HepG2 (cell line): ENCODE measurements at regions not wholly inside any gene's neighbourhood (a gene's known extent, or its start where the extent isn't known, plus 50 kb on each side); places are given as distances from the start of the nearest gene placed in this dataset.

ENCODE experiments used
- ATAC-seq: fragments of 200-7000 bp; cut with Tn5 transposase; 3 replicates; pipeline ENCODE4 v1.9.1; 2020; ENCODE audit warnings: mild to moderate bottlenecking, moderate library complexity
- BruUV-seq: library from RNA; stranded (reverse); fragments of 400-500 nt; replicated peaks from 2 replicates; lab custom pipeline; 2021; lab: Mats Ljungman, UMichigan
- CTCF ChIA-PET: fragments of 300-600 bp; formaldehyde crosslinking; extraction: SDS; loops from one replicate; lab custom pipeline; 2021; ENCODE audit warnings: low total read pairs, inconsistent platforms, low intra/inter-chr PET ratio; lab: Yijun Ruan, JAX
- POLR2A ChIA-PET: fragments of 350-600 bp; sonication (Branson Sonifier 250); formaldehyde crosslinking; loops from one replicate; lab custom pipeline; 2020; ENCODE audit warnings: antibody characterized with exemption, inconsistent platforms; lab: Yijun Ruan, JAX
- DNase-seq: peaks from one replicate; pipeline ENCODE4 v3.0.0-alpha.2; 2015; ENCODE audit warnings: low spot score
- FAIRE-seq: peaks from 3 replicates; lab custom pipeline; 2011; peaks lifted over from hg19 to GRCh38; lab: Jason Lieb, UNC
- H2AFZ ChIP-seq: one replicate; pipeline ENCODE4 v1.6.1; 2011; ENCODE audit warnings: low read length, inconsistent platforms
- H3K27ac ChIP-seq: fragments of 300-600 bp; 3 replicates; pipeline ENCODE4 v1.8.0; 2011; ENCODE audit warnings: mixed run types, mild to moderate bottlenecking, mixed read lengths, low read length, inconsistent platforms; ENCODE audit not compliant: insufficient read depth; ENCODE audit errors: extremely low read length
- H3K27me3 ChIP-seq, 2 experiments: fragments of 200-600 bp in 1 of 2; 2 replicates in 1 of 2; 3 replicates in 1 of 2; pipeline versions ENCODE4 v1.6.0 to v1.8.0; 2011; ENCODE audit warnings: low read length in 2 of 2, mild to moderate bottlenecking in 2 of 2, moderate library complexity in 2 of 2, inconsistent platforms in 1 of 2; ENCODE audit not compliant: insufficient read depth in 2 of 2, control insufficient read depth in 1 of 2
- H3K36me3 ChIP-seq, 2 experiments: fragments of 200-600 bp in 1 of 2; replicated peaks in 1 of 2; 2 replicates in 1 of 2; 3 replicates in 1 of 2; pipeline versions ENCODE4 v1.5.1 to v1.8.0; 2011; ENCODE audit warnings: low read length in 2 of 2, inconsistent platforms in 1 of 2; ENCODE audit not compliant: insufficient read depth in 2 of 2, control insufficient read depth in 1 of 2
- H3K4me1 ChIP-seq: 2 replicates; pipeline ENCODE4 v1.5.1; 2012; ENCODE audit warnings: low read length, inconsistent platforms; ENCODE audit not compliant: insufficient read depth
- H3K4me2 ChIP-seq: 2 replicates; pipeline ENCODE4 v1.6.0; 2011; ENCODE audit warnings: low read depth, low read length, inconsistent platforms
- H3K4me3 ChIP-seq, 3 experiments: fragments of 200-600 bp in 1 of 3; sonication (generic), shearing (Covaris generic) in 1 of 3; replicated peaks in 1 of 3; 2 replicates each; pipeline ENCODE4 v1.5.1; 2011 to 2016; ENCODE audit warnings: low read length in 3 of 3, inconsistent platforms in 2 of 3, low read depth in 2 of 3, mild to moderate bottlenecking in 2 of 3, control low read depth in 1 of 3, mixed read lengths in 1 of 3; ENCODE audit not compliant: insufficient read depth in 1 of 3
- H3K79me2 ChIP-seq: one replicate; pipeline ENCODE4 v1.6.1; 2011; ENCODE audit warnings: low read length, inconsistent platforms; ENCODE audit not compliant: insufficient read depth
- H3K9ac ChIP-seq: 2 replicates; pipeline ENCODE4 v1.6.0; 2011; ENCODE audit warnings: mild to moderate bottlenecking, low read depth, low read length, inconsistent platforms; ENCODE audit not compliant: insufficient read depth
- H3K9me3 ChIP-seq: 2 replicates; pipeline ENCODE4 v1.5.1; 2012; ENCODE audit warnings: mild to moderate bottlenecking, low read length
- H4K20me1 ChIP-seq: 2 replicates; pipeline ENCODE4 v1.6.0; 2011; ENCODE audit warnings: inconsistent platforms, mild to moderate bottlenecking, low read length, moderate library complexity; ENCODE audit not compliant: insufficient read depth
- CEBPB ChIP-seq: IDR thresholded peaks from 2 replicates; pipeline ENCODE4 v1.6.1; 2011; ENCODE audit warnings: low read depth, low read length, improper control_type of control experiment, borderline replicate concordance
- CEBPG ChIP-seq: IDR thresholded peaks from 2 replicates; pipeline ENCODE4 v1.6.1; 2016
- E2F1 ChIP-seq: sonication (generic); formaldehyde crosslinking; IDR thresholded peaks from 2 replicates; pipeline ENCODE4 v1.5.0; 2020; ENCODE audit warnings: missing genetic modification reagents
- ELF3 ChIP-seq: IDR thresholded peaks from 2 replicates; pipeline ENCODE4 v1.6.1; 2016; ENCODE audit warnings: missing genetic modification reagents, missing compliant biosample characterization
- SIN3B ChIP-seq: fragments of 150-350 bp; IDR thresholded peaks from 2 replicates; pipeline ENCODE4 v1.6.1; 2014; ENCODE audit warnings: low read length
- SMAD3 ChIP-seq: sonication (generic); formaldehyde crosslinking; IDR thresholded peaks from 2 replicates; pipeline ENCODE4 v1.4.0; 2020; ENCODE audit warnings: missing genetic modification reagents
- WGBS: methylation state at CpG from one replicate; pipeline ENCODE4 v1.1.6; 2017; ENCODE audit warnings: low lambda C conversion rate; 5-methylcytosine and 5-hydroxymethylcytosine counted together
- in situ Hi-C: cut with HindIII; loops from 2 replicates; pipeline ENCODE4 v1.10.0; 2017; ENCODE audit warnings: low pct_unique_long_range_greater_than_20kb; ENCODE audit not compliant: extremely low pct_ligation_motif_present
- intact Hi-C: fragments of 100-400 bp; cut with micrococcal nuclease; formaldehyde crosslinking; loops from one replicate; pipeline ENCODE4 v1.10.0; 2022; ENCODE audit not compliant: unreplicated experiment

DNA sequence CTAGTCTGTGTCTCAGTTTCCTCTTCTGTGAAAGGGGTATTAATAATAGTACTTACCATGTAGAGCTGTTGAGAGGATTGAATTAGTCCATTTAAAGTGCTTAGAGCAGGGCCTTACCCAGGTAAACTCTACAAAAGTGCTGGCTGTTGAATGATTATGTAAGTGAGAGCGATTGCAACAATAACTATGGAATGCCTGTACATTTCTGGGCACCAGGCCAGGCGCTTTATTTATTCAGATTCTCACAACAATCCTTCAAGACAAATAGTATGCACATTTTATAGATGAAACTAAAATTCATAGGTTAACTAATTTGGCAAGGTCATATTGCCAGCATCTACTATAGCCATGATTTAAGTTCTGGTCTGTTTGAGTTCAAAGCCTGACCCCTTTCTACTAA is 78.3 kb upstream of the MMS22L start:
- H3K9ac ChIP-seq = no peak overlapping the region
- H4K20me1 ChIP-seq = no peaks in the 10 kb centered on the region
- DNase-seq = peak; percentile 18
- no peak for FAIRE-seq
- H3K79me2 ChIP-seq = no peaks in the 10 kb centered on the region
- no peak overlapping the region for H3K4me2 ChIP-seq
- CTCF ChIA-PET = no interaction called here
- ATAC-seq = no peak
- POLR2A ChIA-PET = no interaction called here
- 0% methylated on average over 2 of the region's 2 CpGs for WGBS
- no peak overlapping the region for H2AFZ ChIP-seq
- no peak overlapping the region for H3K4me3 ChIP-seq
- peak; percentile 33; the same call in 1 of the 2 replicates for TF ChIP-seq CEBPB
- TF ChIP-seq CEBPG (CRISPR knock-in tag) = 0 out of 2 replicates have a peak, but pooled peaks have one; percentile 6
- TF ChIP-seq E2F1 (CRISPR knock-in tag) = no peak
- no peak for TF ChIP-seq SMAD3 (CRISPR knock-in tag)
- TF ChIP-seq, all 625 proteins: peak for 2
- intact Hi-C loops (no loop called here), in situ Hi-C loops (no loop called here)
- Histone ChIP-seq H3K27ac (no peak overlapping the region), H3K36me3 (no peaks in the 10 kb centered on the region), H3K9me3 (no peaks in the 10 kb centered on the region), H3K27me3 (no peaks in the 10 kb centered on the region), H3K4me1 (no peaks in the 10 kb centered on the region)
- BruUV-seq = no TSS peak

DNA sequence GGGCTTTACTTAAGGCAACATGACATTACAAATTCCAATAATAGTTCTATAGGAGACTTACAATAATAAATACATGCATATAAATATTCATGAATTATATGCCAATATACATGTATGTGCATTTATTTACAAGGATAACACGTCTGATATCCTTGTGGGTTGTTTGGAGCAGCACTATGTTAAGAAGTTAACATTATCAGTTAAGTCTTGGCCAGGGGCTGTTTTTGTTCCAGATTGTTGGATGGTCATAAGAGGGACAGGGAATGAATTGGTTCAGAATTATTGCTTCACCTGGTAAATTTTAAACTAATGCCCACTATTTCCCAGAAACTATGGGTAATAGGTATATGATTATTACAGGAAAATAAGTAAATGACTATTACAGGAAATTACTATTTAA is 81.3 kb upstream of the MMS22L start:
- ChIA-PET CTCF (no interaction called here), POLR2A (no interaction called here)
- H3K27me3 ChIP-seq = no peaks in the 10 kb centered on the region
- H3K27ac ChIP-seq = no peak overlapping the region
- H3K9ac ChIP-seq = no peak overlapping the region
- H3K4me1 ChIP-seq = no peaks in the 10 kb centered on the region
- 8% methylated on average over 1 of the region's 1 CpG for WGBS
- TF ChIP-seq SIN3B = no peak
- TF ChIP-seq ELF3 (CRISPR knock-in tag) = no peak
- no peak overlapping the region for H3K4me3 ChIP-seq
- no peaks in the 10 kb centered on the region for H4K20me1 ChIP-seq
- DNase-seq = no peak
- ATAC-seq = no peak
- BruUV-seq = no TSS peak
- no peak for FAIRE-seq
- in situ Hi-C loops (no loop called here), intact Hi-C loops (no loop called here)
- H3K9me3 ChIP-seq = no peaks in the 10 kb centered on the region
- no peaks in the 10 kb centered on the region for H3K36me3 ChIP-seq
- no peak overlapping the region for H2AFZ ChIP-seq
- H3K79me2 ChIP-seq = no peaks in the 10 kb centered on the region
- no peak overlapping the region for H3K4me2 ChIP-seq
